ENCODE measurements at regions not wholly inside any gene's neighbourhood (a gene's known extent, or its start where the extent isn't known, plus 50 kb on each side); places are given as distances from the start of the nearest gene placed in this dataset.
A peak's percentile ranks its signal among the peaks of the same experiment; 100 is the strongest.

GRCh38 chr2:200226451-200227426 lies 79.8 kb upstream of the SPATS2L start:
- Histone ChIP-seq H3K27ac (peak overlapping the region in 1 of 2 donors; percentile 24), H3K9me3 (no peaks in the 10 kb centered on the region), H3K36me3 (no peaks in the 10 kb centered on the region), H3K4me1 (no peaks in the 10 kb centered on the region), H3K27me3 (no peaks in the 10 kb centered on the region), H3K4me3 (no peak overlapping the region)
- no peak for TF ChIP-seq POLR2A (IDR thresholded peaks at IDR 0.05)
- TF ChIP-seq, protein P1, sequence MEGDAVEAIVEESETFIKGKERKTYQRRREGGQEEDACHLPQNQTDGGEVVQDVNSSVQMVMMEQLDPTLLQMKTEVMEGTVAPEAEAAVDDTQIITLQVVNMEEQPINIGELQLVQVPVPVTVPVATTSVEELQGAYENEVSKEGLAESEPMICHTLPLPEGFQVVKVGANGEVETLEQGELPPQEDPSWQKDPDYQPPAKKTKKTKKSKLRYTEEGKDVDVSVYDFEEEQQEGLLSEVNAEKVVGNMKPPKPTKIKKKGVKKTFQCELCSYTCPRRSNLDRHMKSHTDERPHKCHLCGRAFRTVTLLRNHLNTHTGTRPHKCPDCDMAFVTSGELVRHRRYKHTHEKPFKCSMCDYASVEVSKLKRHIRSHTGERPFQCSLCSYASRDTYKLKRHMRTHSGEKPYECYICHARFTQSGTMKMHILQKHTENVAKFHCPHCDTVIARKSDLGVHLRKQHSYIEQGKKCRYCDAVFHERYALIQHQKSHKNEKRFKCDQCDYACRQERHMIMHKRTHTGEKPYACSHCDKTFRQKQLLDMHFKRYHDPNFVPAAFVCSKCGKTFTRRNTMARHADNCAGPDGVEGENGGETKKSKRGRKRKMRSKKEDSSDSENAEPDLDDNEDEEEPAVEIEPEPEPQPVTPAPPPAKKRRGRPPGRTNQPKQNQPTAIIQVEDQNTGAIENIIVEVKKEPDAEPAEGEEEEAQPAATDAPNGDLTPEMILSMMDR (IDR thresholded peaks at IDR 0.05): no peak
- peak; percentile 19 to 24 for DNase-seq
- intact Hi-C loops (cut with DNase I; ENCODE audit: low total_unique reads): no loop called here

- Histone ChIP-seq H3K4me1 (no peaks in the 10 kb centered on the region), H3K36me3 (no peaks in the 10 kb centered on the region), H3K27ac (no peak overlapping the region), H3K27me3 (no peaks in the 10 kb centered on the region), H3K9me3 (no peaks in the 10 kb centered on the region), H3K4me3 (no peak overlapping the region)
- intact Hi-C loops (cut with DNase I; ENCODE audit: low total_unique reads): no loop called here
- DNase-seq: no peak
- TF ChIP-seq POLR2A (IDR thresholded peaks at IDR 0.05): no peak
- TF ChIP-seq, protein P1 (IDR thresholded peaks at IDR 0.05): no peak
Observed at GRCh38 chr2:200230716-200231115, 75.8 kb upstream of the SPATS2L start.

- H3K27ac ChIP-seq: no peak overlapping the region
- H3K9me3 ChIP-seq: no peaks in the 10 kb centered on the region
- H3K4me3 ChIP-seq: no peak overlapping the region
- H3K4me1 ChIP-seq: no peaks in the 10 kb centered on the region
- H3K27me3 ChIP-seq: no peaks in the 10 kb centered on the region
- intact Hi-C loops (cut with DNase I; ENCODE audit: low total_unique reads): no loop called here
- no peaks in the 10 kb centered on the region for H3K36me3 ChIP-seq
- TF ChIP-seq POLR2A (IDR thresholded peaks at IDR 0.05): no peak
- TF ChIP-seq, protein P1 (IDR thresholded peaks at IDR 0.05): no peak
- no peak for DNase-seq
Observed at GRCh38 chr2:200235533-200235932, 71.0 kb upstream of the SPATS2L start.

DNA sequence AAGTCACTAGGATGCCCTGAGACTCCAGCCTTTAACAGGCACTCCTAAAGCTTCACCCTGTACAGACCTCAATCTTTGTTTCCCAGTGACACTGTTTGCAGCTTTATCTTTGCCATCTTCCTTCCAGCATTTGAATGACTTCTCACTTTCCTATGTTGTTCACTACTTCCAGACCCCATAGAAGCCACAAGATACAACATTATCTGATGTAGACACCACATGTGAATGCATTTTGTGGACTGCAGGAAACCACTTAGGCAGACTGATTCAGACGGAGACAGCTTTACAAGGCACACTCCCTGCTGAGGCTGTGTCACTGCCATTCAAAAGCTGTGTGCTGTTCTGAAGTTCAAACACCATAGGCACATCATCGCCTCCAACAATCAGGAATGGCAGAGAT lies 67.3 kb upstream of the SPATS2L start:
- TF ChIP-seq, protein P1 (IDR thresholded peaks at IDR 0.05): no peak
- no peak for TF ChIP-seq POLR2A (IDR thresholded peaks at IDR 0.05)
- Histone ChIP-seq H3K4me1 (no peaks in the 10 kb centered on the region), H3K27me3 (no peaks in the 10 kb centered on the region), H3K36me3 (no peaks in the 10 kb centered on the region), H3K4me3 (no peak overlapping the region), H3K9me3 (no peaks in the 10 kb centered on the region), H3K27ac (no peak overlapping the region)
- DNase-seq: no peak
- intact Hi-C loops (cut with DNase I; ENCODE audit: low total_unique reads): no loop called here

DNA sequence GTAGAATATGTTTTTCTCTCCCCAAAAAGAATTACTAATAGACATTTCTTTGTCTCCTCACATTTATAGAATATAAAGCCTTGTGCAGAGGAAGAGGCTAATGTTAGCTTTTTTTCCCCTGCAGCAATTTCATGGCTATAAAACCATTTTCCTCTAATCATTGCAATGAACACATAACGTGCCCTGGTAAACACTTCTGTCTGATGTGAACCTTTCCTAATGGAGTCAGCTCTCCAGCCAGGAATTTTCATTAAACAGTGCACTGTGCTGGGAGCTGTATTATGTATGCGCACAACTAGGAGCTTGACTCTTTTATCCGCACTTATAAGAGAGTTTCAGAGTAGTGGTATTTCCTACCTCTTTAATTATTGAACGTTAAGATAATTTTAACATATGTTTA lies 63.9 kb upstream of the SPATS2L start:
- no peak overlapping the region for H3K4me3 ChIP-seq
- intact Hi-C loops (cut with DNase I; ENCODE audit: low total_unique reads): no loop called here
- H3K4me1 ChIP-seq: no peaks in the 10 kb centered on the region
- DNase-seq: no peak
- H3K36me3 ChIP-seq: no peaks in the 10 kb centered on the region
- TF ChIP-seq POLR2A (IDR thresholded peaks at IDR 0.05): no peak
- TF ChIP-seq, protein P1 (IDR thresholded peaks at IDR 0.05): no peak
- H3K27ac ChIP-seq: no peak overlapping the region
- H3K27me3 ChIP-seq: no peaks in the 10 kb centered on the region
- no peaks in the 10 kb centered on the region for H3K9me3 ChIP-seq

Measured in uterus (tissue), 3 donors.